VCaP (cell line): ENCODE measurements at regions not wholly inside any gene's neighbourhood (a gene's known extent, or its start where the extent isn't known, plus 50 kb on each side); places are given as distances from the start of the nearest gene placed in this dataset.
"Not testable (repeated sequence)": the region's sequence is repeated elsewhere in the genome, so short reads cannot be mapped to it uniquely, and the experiment has no call there.

ENCODE experiments used
- H3K27ac ChIP-seq: fragments of 450-650 bp; 2 replicates; pipeline ENCODE4 v1.5.1; 2017
- TF ChIP-seq, protein P1 (sequence below): fragments of 450-650 bp; conservative IDR thresholded peaks from 2 replicates; pipeline ENCODE4 v1.5.1; 2017; ENCODE audit warnings: mild to moderate bottlenecking, moderate library complexity

DNA sequence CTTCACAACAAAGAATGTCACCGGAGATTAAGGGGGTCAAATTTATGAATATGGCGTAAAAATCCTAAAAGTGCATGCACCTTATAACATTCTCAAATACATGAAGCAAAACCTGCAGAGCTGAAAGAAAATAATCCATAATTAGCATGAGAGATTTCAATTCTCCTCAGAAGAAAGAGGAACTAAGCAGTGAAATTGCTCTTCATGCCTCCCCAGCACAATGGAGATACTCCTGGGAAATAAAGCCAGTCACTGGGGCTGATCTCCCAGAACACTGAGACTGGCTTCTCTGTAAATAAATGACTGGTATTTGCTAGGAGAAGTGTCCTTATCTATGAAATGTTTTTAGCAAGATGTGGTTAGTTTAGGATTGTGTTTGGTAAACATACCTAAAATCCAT lies 68.1 kb downstream of the GOLGA6L6 start:
- H3K27ac ChIP-seq: not testable (repeated sequence)

DNA sequence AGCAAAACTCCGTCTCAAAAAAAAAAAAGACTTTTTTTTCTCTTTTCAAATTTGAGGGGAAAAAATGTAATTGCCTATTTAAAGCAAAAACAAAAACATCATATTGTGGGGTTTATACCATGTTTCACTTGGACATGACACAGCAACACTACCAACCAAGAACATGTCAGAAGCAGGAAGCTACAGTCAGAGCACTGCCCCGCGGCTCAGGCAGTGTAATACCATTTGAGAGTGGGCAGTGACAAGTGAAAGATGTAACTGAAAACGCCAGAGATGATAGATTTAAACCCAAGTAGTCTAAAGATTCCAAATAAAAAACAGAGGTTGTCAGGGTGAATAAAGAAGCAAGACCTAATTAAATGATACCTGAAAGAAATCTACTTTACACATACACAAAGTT lies 68.6 kb downstream of the GOLGA6L6 start:
- not testable (repeated sequence) for H3K27ac ChIP-seq

DNA sequence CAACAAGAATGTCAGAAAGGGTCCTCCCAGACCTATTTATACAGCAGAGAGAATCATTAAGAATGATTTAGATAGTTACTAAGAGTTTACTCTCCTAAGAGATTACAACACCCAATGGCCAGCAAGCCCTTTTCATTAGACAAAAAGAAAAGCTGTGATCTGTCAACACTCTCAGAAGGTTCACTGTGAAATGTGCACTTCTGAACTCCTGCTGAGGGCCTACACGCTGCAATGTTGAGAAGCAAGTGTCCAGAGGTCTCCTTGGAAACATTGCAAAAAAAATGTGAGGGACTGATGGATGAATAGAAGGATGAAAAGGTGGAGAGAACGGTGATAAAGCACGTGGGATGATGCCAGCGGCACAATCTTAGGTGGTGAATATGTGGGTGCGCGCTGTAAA lies 70.8 kb downstream of the GOLGA6L6 start:
- not testable (repeated sequence) for H3K27ac ChIP-seq

DNA sequence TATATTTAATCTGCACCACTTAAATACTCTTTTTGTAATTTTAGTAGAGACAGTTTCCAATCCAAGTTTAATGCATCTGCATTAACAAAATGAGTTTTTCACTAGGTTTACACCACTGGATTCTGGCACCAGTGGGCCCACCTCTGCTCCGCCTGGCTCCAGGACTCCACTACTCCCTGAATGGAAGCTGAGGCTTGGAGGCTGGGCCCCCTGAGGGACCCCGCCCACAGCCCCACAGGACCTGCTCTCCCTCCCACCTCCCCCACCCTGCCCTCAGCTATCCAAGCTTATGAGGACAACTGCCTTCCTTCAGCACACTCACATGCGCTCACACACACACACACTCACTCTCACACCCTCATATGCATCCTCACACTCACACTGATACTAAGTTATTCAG lies 100.5 kb downstream of the GOLGA6L6 start:
- H3K27ac ChIP-seq: not testable (repeated sequence)

DNA sequence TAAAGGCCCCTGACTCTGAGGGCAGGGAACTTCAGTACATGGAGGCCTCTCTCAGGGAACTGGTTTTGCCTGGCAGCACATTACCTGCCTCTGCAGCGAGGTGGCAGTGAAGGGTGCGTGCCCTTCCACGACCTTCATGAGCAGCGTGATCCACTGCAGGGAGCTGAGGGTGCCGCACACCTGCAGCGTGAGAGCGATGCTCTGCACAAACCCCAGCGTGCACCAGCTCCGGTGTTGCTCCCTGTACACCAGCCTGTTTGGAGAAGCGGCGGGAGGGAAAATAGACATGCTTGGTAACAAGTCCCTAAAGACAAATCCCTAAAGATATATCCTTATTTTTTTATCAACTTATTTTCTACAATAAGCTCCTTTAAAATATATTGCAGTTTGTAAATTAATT lies 101.2 kb downstream of the GOLGA6L6 start:
- not testable (repeated sequence) for H3K27ac ChIP-seq
- TF ChIP-seq, protein P1, sequence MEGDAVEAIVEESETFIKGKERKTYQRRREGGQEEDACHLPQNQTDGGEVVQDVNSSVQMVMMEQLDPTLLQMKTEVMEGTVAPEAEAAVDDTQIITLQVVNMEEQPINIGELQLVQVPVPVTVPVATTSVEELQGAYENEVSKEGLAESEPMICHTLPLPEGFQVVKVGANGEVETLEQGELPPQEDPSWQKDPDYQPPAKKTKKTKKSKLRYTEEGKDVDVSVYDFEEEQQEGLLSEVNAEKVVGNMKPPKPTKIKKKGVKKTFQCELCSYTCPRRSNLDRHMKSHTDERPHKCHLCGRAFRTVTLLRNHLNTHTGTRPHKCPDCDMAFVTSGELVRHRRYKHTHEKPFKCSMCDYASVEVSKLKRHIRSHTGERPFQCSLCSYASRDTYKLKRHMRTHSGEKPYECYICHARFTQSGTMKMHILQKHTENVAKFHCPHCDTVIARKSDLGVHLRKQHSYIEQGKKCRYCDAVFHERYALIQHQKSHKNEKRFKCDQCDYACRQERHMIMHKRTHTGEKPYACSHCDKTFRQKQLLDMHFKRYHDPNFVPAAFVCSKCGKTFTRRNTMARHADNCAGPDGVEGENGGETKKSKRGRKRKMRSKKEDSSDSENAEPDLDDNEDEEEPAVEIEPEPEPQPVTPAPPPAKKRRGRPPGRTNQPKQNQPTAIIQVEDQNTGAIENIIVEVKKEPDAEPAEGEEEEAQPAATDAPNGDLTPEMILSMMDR: peak; percentile 53

DNA sequence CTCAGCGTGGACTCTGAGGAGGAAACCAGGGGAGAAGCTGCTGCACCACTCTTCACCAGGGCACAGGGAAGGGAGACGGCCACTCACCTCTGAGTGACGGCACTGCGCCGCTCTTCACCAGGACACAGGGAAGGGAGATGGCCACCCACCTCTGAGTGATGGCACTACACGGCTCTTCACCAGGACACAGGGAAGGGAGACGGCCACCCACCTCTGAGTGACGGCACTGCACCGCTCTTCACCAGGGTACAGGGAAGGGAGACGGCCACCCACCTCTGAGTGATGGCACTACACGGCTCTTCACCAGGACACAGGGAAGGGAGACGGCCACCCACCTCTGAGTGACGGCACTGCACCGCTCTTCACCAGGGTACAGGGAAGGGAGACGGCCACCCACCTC lies 102.5 kb downstream of the GOLGA6L6 start:
- not testable (repeated sequence) for H3K27ac ChIP-seq

DNA sequence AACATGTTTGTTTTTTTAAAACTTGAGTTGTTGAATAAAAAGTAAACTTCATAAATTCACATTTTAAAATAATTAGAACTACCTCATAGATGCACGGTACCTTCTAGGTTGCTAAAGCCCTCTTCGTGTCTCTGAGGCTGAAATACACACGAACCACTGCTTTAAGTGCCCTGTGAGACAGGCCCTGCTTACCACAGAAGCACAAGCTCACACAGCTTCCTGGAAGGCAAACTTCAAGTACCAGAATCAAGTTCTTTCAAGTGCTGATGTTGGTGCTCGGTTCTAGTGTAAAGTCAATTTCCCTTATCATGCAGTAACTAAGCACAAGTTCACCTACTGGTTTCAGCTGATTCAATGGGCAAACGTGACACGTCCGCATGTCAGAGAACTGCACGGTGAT lies 103.3 kb downstream of the GOLGA6L6 start:
- not testable (repeated sequence) for H3K27ac ChIP-seq

DNA sequence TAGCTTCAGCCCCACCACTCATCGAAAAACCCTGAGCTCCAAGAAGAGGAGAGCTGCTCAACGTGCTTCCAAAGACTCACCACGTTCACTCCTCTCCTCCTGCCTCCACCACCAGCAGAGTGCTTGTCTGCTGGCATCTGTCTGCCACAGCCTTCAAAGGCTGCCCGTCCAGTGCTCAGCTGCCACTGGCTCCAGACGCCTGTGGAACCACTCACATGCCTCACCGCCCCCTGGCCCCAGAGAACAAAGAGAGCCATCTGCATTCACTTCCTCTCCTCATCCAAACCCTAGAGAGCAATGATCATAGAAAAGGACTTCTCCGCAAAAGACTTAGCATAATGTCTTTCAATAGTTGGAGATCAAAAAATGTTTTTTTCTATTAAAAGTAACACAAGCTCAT lies 108.1 kb downstream of the GOLGA6L6 start:
- not testable (repeated sequence) for H3K27ac ChIP-seq

DNA sequence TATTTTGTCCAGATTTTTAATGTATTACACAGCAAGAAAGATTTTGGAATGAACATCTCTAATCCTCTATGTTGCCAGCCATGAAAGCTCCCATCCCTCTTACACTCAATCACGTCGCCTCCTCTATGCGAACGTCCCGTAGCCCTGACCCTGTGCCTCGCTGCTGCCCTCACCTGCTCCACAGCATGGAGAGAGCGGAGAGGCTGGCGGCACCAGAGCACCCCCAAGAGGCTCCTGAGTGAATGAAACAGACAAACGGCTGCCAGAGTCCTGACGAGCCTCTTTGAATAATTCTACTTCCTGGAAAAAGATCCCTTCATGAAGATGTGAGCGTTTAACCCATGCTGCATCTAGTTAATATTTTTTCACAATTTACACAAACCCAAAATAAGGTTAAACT lies 111.1 kb downstream of the GOLGA6L6 start:
- H3K27ac ChIP-seq: not testable (repeated sequence)

DNA sequence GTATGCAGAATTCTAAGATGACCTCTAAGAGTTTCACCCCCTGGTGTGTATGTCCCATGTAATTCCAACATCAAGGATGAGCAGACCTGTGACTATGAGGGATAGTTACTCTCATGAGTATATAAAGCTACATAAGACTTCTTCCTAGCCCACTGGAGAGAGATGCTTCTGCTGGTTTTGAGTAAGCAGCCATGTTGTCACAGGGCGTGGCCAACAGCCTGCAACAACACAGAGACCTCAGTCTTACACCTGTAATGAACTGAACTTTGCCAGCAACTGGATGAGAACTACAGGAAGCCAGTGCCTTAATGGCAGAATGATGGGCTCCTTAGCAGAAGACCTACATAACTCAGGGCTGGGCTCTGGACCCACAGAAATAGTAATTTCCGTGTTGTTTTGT lies 120.9 kb downstream of the GOLGA6L6 start:
- not testable (repeated sequence) for H3K27ac ChIP-seq

DNA sequence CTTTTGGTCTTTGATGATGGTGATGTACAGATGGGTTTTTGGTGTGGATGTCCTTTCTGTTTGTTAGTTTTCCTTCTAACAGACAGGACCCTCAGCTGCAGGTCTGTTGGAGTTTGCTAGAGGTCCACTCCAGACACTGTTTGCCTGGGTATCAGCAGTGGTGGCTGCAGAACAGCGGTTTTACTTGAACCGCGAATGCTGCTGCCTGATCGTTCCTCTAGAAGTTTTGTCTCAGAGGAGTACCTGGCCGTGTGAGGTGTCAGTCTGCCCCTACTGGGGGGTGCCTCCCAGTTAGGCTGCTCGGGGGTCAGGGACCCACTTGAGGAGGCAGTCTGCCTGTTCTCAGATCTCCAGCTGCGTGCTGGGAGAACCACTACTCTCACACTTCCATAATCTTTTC lies 125.0 kb downstream of the GOLGA6L6 start:
- H3K27ac ChIP-seq: not testable (repeated sequence)

DNA sequence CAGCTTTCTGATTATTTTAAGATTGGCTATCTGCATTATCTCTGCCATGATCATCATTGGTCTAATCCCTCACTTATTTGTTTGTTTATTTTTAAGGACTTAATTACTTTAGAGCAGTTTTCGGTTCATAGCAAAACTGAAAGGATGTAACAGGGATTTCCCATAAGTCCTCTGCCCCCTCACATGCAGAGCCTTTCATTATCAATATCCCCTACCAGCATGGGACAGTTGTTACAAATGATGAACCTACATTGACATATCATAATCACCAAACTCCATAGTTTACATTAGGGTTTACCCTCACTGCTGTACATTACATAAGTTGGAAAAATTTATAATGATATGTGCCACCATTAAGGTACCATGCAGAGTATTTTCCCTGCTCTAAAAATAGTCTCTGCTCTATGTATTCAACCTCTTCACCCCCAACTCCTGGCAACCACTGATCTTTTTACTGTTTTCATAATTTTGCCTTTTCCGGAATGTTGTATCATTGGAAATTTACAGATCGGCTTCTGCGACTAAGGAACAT lies 131.9 kb downstream of the GOLGA6L6 start:
- not testable (repeated sequence) for H3K27ac ChIP-seq

DNA sequence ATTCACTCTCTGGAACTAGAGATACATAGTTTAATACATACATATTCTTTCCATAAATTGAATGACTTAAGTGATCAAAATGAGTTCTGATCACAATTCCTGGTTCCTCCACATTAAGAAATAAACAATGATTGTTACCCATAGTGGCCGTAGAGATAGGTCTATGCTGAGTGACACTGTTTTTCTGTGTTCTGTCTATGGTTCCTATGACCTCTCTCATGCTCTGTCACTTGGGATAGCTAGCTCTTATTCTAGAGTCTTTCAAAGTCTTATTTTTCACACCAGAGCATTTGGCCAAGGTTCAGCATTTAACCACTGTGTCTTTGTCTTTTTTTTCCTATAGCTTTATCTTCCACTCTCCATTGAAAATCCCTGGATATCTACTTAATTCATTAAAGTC lies 132.4 kb downstream of the GOLGA6L6 start:
- no peak overlapping the region for H3K27ac ChIP-seq
- TF ChIP-seq, protein P1: no peak

DNA sequence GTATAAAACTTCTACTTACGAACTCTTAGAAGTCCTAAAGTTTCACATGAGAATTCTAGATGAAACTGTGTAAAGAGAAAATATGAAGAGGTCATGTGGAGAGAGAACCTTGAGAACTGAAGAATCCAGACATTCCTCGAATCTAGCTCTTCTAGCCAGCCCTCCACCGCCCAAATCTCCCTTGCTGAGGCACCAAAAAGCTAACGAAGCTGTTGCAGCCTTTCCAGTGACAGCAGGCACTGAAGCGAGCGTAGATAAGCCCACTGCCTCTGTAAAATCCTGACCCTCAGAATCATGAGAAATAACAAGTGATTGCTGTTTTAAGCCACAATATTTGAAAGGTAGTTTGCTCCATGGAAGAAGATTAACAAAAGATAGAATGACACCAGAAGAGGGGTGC lies 134.0 kb downstream of the GOLGA6L6 start:
- H3K27ac ChIP-seq: no peak overlapping the region
- TF ChIP-seq, protein P1: no peak

DNA sequence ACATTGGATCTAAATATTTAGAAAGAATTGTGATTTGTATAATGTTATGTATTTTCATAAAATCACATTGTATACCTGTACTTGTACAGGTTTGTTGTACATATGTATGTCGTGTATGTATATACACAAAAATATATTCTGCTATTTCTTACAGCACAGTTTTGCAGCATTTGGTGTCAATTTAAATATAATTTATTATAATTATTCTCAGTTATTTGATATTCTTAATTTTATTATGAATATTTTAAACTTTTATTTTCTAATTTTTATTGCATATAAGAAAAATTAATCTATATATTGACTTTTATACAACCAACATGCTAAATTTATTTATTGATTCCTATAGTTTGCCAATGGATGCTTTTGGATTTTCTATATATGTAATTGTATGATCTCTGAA lies 137.0 kb downstream of the GOLGA6L6 start:
- H3K27ac ChIP-seq: not testable (repeated sequence)

DNA sequence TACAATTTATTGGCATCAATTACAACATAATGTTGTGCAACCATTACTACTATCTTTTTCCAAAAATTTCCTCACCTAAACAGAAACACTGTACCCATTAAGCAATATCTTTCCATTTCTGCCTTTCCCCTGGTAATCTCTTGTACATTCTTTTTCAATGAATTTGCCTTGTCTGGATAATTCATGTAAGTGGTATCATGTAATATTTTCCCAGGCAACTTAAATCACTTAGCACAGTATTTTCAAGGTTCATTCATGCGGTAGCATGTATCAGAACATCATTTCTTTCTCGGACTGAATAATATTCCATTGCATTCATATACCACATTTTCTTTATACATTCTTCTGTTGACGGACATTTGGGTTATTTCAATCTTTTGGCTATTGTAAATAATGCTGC lies 139.0 kb downstream of the GOLGA6L6 start:
- not testable (repeated sequence) for H3K27ac ChIP-seq

DNA sequence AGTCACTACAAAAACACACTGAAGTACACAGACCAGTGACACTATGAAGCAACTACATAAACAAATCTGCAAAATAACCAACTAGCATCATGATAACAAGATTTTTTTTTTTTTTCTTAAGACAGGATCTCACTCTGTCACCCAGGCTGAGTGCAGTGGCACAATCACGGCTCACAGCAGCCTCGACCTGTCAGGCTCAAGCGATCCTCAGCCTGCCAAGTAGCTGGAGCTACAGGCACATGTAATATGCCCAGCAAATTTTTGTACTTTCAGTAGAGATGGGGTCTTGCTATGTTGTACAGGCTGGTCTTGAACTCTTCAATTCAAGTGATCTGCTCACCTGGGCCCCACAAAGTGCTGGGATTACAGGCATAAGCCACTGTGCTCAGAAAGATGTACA lies 140.5 kb downstream of the GOLGA6L6 start:
- H3K27ac ChIP-seq: not testable (repeated sequence)

DNA sequence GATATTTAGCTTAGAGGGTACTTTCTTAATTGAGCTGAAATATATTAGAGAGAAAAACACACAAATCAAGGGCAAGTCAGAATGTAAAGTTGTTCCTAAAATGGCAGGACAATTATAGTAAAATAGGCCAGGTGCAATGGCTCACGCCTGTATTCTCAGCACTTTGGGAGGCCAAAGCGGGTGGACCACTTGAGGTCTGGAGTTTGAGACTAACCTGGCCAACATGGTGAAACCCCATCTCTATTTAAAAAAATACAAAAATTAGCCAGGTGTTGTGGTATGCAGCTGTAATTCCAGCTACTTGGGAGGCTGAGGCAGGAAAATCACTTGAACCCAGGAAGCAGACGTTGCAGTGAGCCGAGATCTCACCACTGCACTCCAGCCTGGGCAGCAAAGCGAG lies 142.9 kb downstream of the GOLGA6L6 start:
- H3K27ac ChIP-seq: not testable (repeated sequence)

DNA sequence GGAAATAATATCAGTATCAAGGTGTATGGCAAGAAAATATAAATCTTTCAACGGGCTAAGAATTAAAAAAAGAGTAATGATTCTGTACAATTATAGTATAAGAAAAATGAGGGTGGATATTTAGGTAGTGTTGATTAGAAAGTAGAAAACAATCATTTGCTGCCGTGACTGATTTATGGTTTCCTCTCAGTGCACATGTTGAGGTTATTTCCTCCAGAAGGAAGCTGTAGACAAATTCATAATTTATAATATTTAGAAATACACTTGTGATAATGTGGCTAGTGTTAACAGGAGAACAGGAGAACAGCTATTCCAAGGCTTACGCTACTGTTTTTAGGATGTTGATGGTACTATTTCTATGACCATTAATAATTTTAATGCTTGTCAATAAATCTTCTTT lies 153.4 kb downstream of the GOLGA6L6 start:
- H3K27ac ChIP-seq: not testable (repeated sequence)
